Astrocyte (in vitro differentiated cells and primary cell): ENCODE measurements at regions not wholly inside any gene's neighbourhood (a gene's known extent, or its start where the extent isn't known, plus 50 kb on each side); places are given as distances from the start of the nearest gene placed in this dataset.

Source experiments
- EZH2 ChIP-seq: IDR thresholded peaks from 2 replicates; pipeline ENCODE4 v1.6.1; 2012; ENCODE audit warnings: mild to moderate bottlenecking, low read length, inconsistent platforms; ENCODE audit not compliant: insufficient read depth
- TF ChIP-seq, protein P1 (sequence below): IDR thresholded peaks from 2 replicates; pipeline ENCODE4 v1.5.1; 2011; ENCODE audit warnings: low read depth, mild to moderate bottlenecking, inconsistent platforms, low read length, moderate library complexity; ENCODE audit not compliant: insufficient read depth

DNA sequence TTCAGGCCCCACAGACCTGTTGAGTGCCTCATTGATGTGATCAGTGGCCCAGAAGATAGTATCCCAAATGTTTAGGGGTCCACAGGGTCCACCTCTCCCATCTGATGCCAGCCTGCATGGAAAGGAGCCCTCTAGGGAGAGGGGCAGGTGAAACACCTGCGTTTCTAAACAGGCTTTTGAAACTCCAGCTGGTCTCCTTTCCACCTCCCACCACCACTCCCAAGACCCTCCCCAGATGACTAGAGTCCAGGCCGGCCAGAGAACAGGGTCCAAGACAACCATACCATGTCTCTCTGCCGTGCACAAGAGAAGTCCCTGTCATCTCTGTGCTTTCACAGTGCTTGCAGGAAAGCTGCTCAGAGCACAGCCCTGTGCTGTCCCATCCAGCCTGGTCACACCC lies 105.0 kb upstream of the NANOS1 start:
- TF ChIP-seq, protein P1, sequence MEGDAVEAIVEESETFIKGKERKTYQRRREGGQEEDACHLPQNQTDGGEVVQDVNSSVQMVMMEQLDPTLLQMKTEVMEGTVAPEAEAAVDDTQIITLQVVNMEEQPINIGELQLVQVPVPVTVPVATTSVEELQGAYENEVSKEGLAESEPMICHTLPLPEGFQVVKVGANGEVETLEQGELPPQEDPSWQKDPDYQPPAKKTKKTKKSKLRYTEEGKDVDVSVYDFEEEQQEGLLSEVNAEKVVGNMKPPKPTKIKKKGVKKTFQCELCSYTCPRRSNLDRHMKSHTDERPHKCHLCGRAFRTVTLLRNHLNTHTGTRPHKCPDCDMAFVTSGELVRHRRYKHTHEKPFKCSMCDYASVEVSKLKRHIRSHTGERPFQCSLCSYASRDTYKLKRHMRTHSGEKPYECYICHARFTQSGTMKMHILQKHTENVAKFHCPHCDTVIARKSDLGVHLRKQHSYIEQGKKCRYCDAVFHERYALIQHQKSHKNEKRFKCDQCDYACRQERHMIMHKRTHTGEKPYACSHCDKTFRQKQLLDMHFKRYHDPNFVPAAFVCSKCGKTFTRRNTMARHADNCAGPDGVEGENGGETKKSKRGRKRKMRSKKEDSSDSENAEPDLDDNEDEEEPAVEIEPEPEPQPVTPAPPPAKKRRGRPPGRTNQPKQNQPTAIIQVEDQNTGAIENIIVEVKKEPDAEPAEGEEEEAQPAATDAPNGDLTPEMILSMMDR, result no peak
- TF ChIP-seq EZH2, result no peak
